HCT116 (cell line): ENCODE measurements at regions not wholly inside any gene's neighbourhood (a gene's known extent, or its start where the extent isn't known, plus 50 kb on each side); places are given as distances from the start of the nearest gene placed in this dataset.

Source experiments
- ATAC-seq: fragments of 200-7000 bp; cut with Tn5 transposase; 2 replicates; pipeline ENCODE4 v1.9.1; 2020; ENCODE audit warnings: mild to moderate bottlenecking, moderate library complexity
- BruUV-seq: library from RNA; stranded (reverse); fragments of 400-500 nt; replicated peaks from 2 replicates; lab custom pipeline; 2021; lab: Mats Ljungman, UMichigan
- CTCF ChIA-PET: fragments of 300-600 bp; sonication (Branson Sonifier 250); formaldehyde crosslinking; loops from one replicate; lab custom pipeline; 2021; ENCODE audit warnings: antibody characterized with exemption; lab: Charles Lee
- POLR2A ChIA-PET: fragments of 300-600, 350-600 bp; sonication (Branson Sonifier 250); formaldehyde crosslinking; loops from one replicate; lab custom pipeline; 2021; ENCODE audit warnings: antibody characterized with exemption; lab: Charles Lee
- RAD21 ChIA-PET, 2 experiments: fragments of 300-600 bp; sonication (Branson Sonifier 250); formaldehyde crosslinking; loops; one replicate each; lab custom pipeline; 2023; ENCODE audit warnings: low total read pairs in 2 of 2; ENCODE audit not compliant: uncharacterized antibody in 2 of 2, unreplicated experiment in 2 of 2, low non-redundant PET in 1 of 2; lab: Charles Lee
- DNase-seq: peaks from one replicate; pipeline ENCODE4 v3.0.0-alpha.2; 2010; ENCODE audit warnings: low read depth, low spot score
- H2AFZ ChIP-seq: fragments of 200-600 bp; shearing (Covaris generic), sonication (generic); 2 replicates; pipeline ENCODE4 v1.6.1; 2017; ENCODE audit warnings: low read depth, mixed run types, mixed read lengths, antibody characterized with exemption, low read length; ENCODE audit not compliant: poor library complexity, severe bottlenecking
- H3K27ac ChIP-seq: 2 replicates; pipeline ENCODE4 v1.5.1; 2012; ENCODE audit warnings: low read depth, low read length
- H3K27me3 ChIP-seq: fragments of 200-600 bp; sonication (generic); 2 replicates; pipeline ENCODE4 v1.6.1; 2016; ENCODE audit warnings: mixed run types, low read length, mixed read lengths; ENCODE audit not compliant: insufficient read depth
- H3K36me3 ChIP-seq, 2 experiments: fragments of 200-500 bp in 1 of 2; fragments of 200-600 bp in 1 of 2; sonication (Bioruptor generic) in 1 of 2; sonication (generic) in 1 of 2; 2 replicates each; pipeline versions ENCODE4 v1.5.1 to v1.6.1; 2014 to 2016; ENCODE audit warnings: low read length in 2 of 2, inconsistent platforms in 1 of 2, mixed read lengths in 1 of 2, mixed run types in 1 of 2; ENCODE audit not compliant: insufficient read depth in 2 of 2, control insufficient read depth in 1 of 2
- H3K4me1 ChIP-seq, 2 experiments: fragments of 200-600 bp in 1 of 2; sonication (generic) in 1 of 2; 2 replicates each; pipeline versions ENCODE4 v1.5.1 to v1.6.1; 2012 to 2017; ENCODE audit warnings: low read length in 2 of 2, inconsistent platforms in 1 of 2, mild to moderate bottlenecking in 1 of 2, mixed read lengths in 1 of 2, mixed run types in 1 of 2, moderate library complexity in 1 of 2; ENCODE audit not compliant: insufficient read depth in 2 of 2, control insufficient read depth in 1 of 2
- H3K4me2 ChIP-seq: fragments of 200-600 bp; sonication (generic); 2 replicates; pipeline ENCODE4 v1.6.1; 2017; ENCODE audit warnings: mixed run types, low read length, mixed read lengths
- H3K4me3 ChIP-seq, 2 experiments: fragments of 200-600 bp in 1 of 2; sonication (generic) in 1 of 2; replicated peaks in 1 of 2; 2 replicates each; pipeline ENCODE4 v1.5.1; 2011 to 2016; ENCODE audit warnings: low read length in 2 of 2, control low read depth in 1 of 2, low read depth in 1 of 2, mild to moderate bottlenecking in 1 of 2, mixed read lengths in 1 of 2, mixed run types in 1 of 2
- H3K79me2 ChIP-seq: fragments of 200-600 bp; sonication (generic); 2 replicates; pipeline ENCODE4 v1.6.1; 2017; ENCODE audit warnings: mild to moderate bottlenecking, mixed run types, low read length, moderate library complexity, mixed read lengths; ENCODE audit not compliant: insufficient read depth
- H3K9ac ChIP-seq: fragments of 200-600 bp; sonication (generic); 2 replicates; pipeline ENCODE4 v1.6.1; 2016; ENCODE audit warnings: low read length, mixed read lengths
- H3K9me2 ChIP-seq: fragments of 200-600 bp; sonication (generic), shearing (Covaris generic); 2 replicates; pipeline ENCODE4 v1.6.1; 2017; ENCODE audit warnings: mixed run types, mild to moderate bottlenecking, moderate library complexity; ENCODE audit not compliant: insufficient read depth
- H3K9me3 ChIP-seq, 2 experiments: fragments of 200-500 bp in 1 of 2; fragments of 200-600 bp in 1 of 2; sonication (Bioruptor generic) in 1 of 2; sonication (generic) in 1 of 2; 2 replicates each; pipeline ENCODE4 v1.6.1; 2014 to 2017; ENCODE audit warnings: low read length in 2 of 2, mixed read lengths in 2 of 2, inconsistent platforms in 1 of 2, low read depth in 1 of 2, mild to moderate bottlenecking in 1 of 2, mixed run types in 1 of 2, moderate library complexity in 1 of 2; ENCODE audit not compliant: control insufficient read depth in 1 of 2, insufficient read depth in 1 of 2
- H4K20me1 ChIP-seq: fragments of 200-600 bp; sonication (generic), shearing (Covaris generic); 2 replicates; pipeline ENCODE4 v1.6.1; 2017; ENCODE audit warnings: mixed run types, mild to moderate bottlenecking, moderate library complexity; ENCODE audit not compliant: insufficient read depth
- CTCF ChIP-seq, 3 experiments: fragments of 200-600 bp in 1 of 3; sonication (generic) in 1 of 3; IDR thresholded peaks in 2 of 3; conservative IDR thresholded peaks in 1 of 3; 2 replicates each; pipeline ENCODE4 v1.5.1; 2012 to 2017; ENCODE audit warnings: low read depth in 2 of 3, low read length in 2 of 3, antibody characterized with exemption in 1 of 3, borderline replicate concordance in 1 of 3, control low read depth in 1 of 3, mild to moderate bottlenecking in 1 of 3, mixed read lengths in 1 of 3, mixed run types in 1 of 3, moderate library complexity in 1 of 3; ENCODE audit not compliant: insufficient read depth in 1 of 3
- EZH2 ChIP-seq: fragments of 200-600 bp; sonication (generic); IDR thresholded peaks from 2 replicates; pipeline ENCODE4 v1.6.1; 2017; ENCODE audit warnings: antibody characterized with exemption, mixed run types
- EZH2phosphoT487 ChIP-seq: fragments of 200-600 bp; IDR thresholded peaks from 2 replicates; pipeline ENCODE4 v1.6.1; 2018; ENCODE audit warnings: antibody characterized with exemption, borderline replicate concordance
- POLR2A ChIP-seq: IDR thresholded peaks from 2 replicates; pipeline ENCODE4 v1.7.0; 2011; ENCODE audit warnings: borderline replicate concordance; ENCODE audit not compliant: insufficient read depth, insufficient read length; ENCODE audit errors: extremely low read depth
- POLR2AphosphoS5 ChIP-seq: IDR thresholded peaks from 2 replicates; pipeline ENCODE4 v1.6.1; 2011; ENCODE audit warnings: mild to moderate bottlenecking, low read depth, low read length, moderate library complexity
- RAD21 ChIP-seq: IDR thresholded peaks from 2 replicates; pipeline ENCODE4 v1.6.1; 2012; ENCODE audit warnings: low read depth, mild to moderate bottlenecking
- SIN3A ChIP-seq: IDR thresholded peaks from 2 replicates; pipeline ENCODE4 v1.6.1; 2012; ENCODE audit warnings: low read depth
- TCF7L2 ChIP-seq: IDR thresholded peaks from 2 replicates; pipeline ENCODE4 v1.7.0; 2011; ENCODE audit warnings: borderline replicate concordance, inconsistent platforms; ENCODE audit not compliant: insufficient read depth, insufficient read length; ENCODE audit errors: extremely low read depth
- YY1 ChIP-seq: IDR thresholded peaks from 2 replicates; pipeline ENCODE4 v1.6.1; 2011; ENCODE audit warnings: low read length, low read depth, moderate library complexity, mild to moderate bottlenecking; ENCODE audit not compliant: insufficient replicate concordance; ENCODE audit errors: extremely low read depth
- ZBTB33 ChIP-seq: IDR thresholded peaks from 2 replicates; pipeline ENCODE4 v1.6.1; 2011; ENCODE audit warnings: mild to moderate bottlenecking, low read length, moderate library complexity; ENCODE audit not compliant: insufficient replicate concordance; ENCODE audit errors: extremely low read depth
- ZFX ChIP-seq: fragments of 450-650 bp; IDR thresholded peaks from 2 replicates; pipeline ENCODE4 v1.6.1; 2017
- ZNF274 ChIP-seq: fragments of 200-500 bp; sonication (Bioruptor generic); IDR thresholded peaks from 2 replicates; pipeline ENCODE4 v1.6.1; 2014; ENCODE audit warnings: mild to moderate bottlenecking, low read depth, low read length, inconsistent platforms
- intact Hi-C: fragments of 100-400 bp; cut with micrococcal nuclease; formaldehyde crosslinking; loops from 2 replicates; pipeline ENCODE4 v1.10.0; 2022

DNA sequence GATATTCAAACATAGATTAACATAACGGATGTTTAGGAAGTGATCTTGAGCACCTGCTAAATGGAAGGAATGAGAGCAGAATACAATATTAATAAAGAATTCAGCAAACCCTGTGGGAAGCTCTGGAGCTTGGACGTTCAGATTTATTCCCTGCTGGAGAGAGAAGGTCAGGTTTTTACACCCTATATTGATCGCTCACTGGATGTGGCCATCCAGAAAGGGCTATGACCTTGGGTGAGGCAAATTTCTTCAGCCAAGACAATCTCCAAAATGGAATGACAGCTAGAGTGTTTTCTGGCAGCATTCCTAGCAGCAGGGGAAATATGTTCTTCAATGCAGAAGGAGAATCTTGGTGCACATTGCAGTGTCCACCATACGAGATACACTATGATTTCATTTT, 288.3 kb downstream of the IRS1 start:
- intact Hi-C loops: no loop called here
- no peaks in the 10 kb centered on the region for H3K9me2 ChIP-seq
- ChIA-PET POLR2A (no interaction called here), RAD21 (no interaction called here), CTCF (no interaction called here)
- H3K4me1 ChIP-seq: peaks cover 0 to 19% of the 10 kb centered on the region in 2 experiments; a peak in 3 of 4 replicates
- no peak overlapping the region for H3K4me2 ChIP-seq
- DNase-seq (no peak), ATAC-seq (no peak)
- no peak overlapping the region for H3K27ac ChIP-seq
- H4K20me1 ChIP-seq: no peaks in the 10 kb centered on the region
- no peak for TF ChIP-seq POLR2A
- TF ChIP-seq EZH2: no peak
- no peak for TF ChIP-seq YY1
- no peak for TF ChIP-seq EZH2phosphoT487
- no peak for TF ChIP-seq CTCF (IDR thresholded peaks at IDR 0.05 in 2 of 3, conservative IDR thresholded peaks at IDR 0.05 in 1 of 3; ENCODE audit: borderline replicate concordance in 1 of 3, insufficient read depth in 1 of 3, low read depth in 2 of 3, low read length in 2 of 3)
- no peaks in the 10 kb centered on the region for H3K36me3 ChIP-seq
- no TSS peak for BruUV-seq
- no peak overlapping the region for H3K4me3 ChIP-seq
- no peaks in the 10 kb centered on the region for H3K79me2 ChIP-seq
- H3K9me3 ChIP-seq: no peaks in the 10 kb centered on the region
- H3K9ac ChIP-seq: no peak overlapping the region
- no peak overlapping the region for H2AFZ ChIP-seq
- H3K27me3 ChIP-seq: no peaks in the 10 kb centered on the region

DNA sequence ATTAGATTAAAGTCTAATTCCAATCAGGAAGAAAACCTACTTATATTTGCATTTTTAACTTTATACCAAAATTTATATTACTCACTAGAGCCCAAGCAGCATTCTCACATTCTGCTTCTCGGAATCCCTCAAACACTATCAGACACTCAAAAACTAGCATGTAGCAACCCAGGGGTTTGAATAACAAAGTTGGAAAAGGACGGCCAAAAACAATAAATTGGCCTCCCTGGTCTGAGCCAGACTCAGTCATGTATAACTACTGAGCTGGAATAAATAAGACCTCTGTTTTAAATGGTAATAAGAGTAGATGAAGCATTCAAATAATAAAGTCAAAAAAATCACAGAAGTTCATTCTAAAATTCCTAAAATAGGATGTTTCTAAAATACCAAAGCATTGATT, 290.9 kb downstream of the IRS1 start:
- Histone ChIP-seq H3K27ac (no peak overlapping the region), H2AFZ (no peak overlapping the region), H3K4me1 (no peaks in the 10 kb centered on the region), H3K36me3 (no peaks in the 10 kb centered on the region), H3K9me2 (no peaks in the 10 kb centered on the region), H3K4me3 (no peak overlapping the region), H3K4me2 (no peak overlapping the region), H3K9ac (no peak overlapping the region), H3K9me3 (peaks cover 0 to 3% of the 10 kb centered on the region in 2 experiments; a peak in 1 of 4 replicates), H3K27me3 (no peaks in the 10 kb centered on the region), H4K20me1 (no peaks in the 10 kb centered on the region), H3K79me2 (no peaks in the 10 kb centered on the region)
- ChIA-PET RAD21 (no interaction called here), CTCF (no interaction called here), POLR2A (no interaction called here)
- BruUV-seq: no TSS peak
- ATAC-seq (no peak), DNase-seq (no peak)
- intact Hi-C loops: no loop called here
- TF ChIP-seq ZFX: no peak
- TF ChIP-seq POLR2A: no peak
- no peak for TF ChIP-seq ZNF274
- TF ChIP-seq SIN3A: no peak
- TF ChIP-seq CTCF (IDR thresholded peaks at IDR 0.05 in 2 of 3, conservative IDR thresholded peaks at IDR 0.05 in 1 of 3; ENCODE audit: borderline replicate concordance in 1 of 3, insufficient read depth in 1 of 3, low read depth in 2 of 3, low read length in 2 of 3): no peak
- no peak for TF ChIP-seq TCF7L2
- no peak for TF ChIP-seq RAD21
- no peak for TF ChIP-seq POLR2AphosphoS5
- no peak for TF ChIP-seq ZBTB33
